Liver (tissue), 8 donors: ENCODE measurements at regions not wholly inside any gene's neighbourhood (a gene's known extent, or its start where the extent isn't known, plus 50 kb on each side); places are given as distances from the start of the nearest gene placed in this dataset.
A peak's percentile ranks its signal among the peaks of the same experiment; 100 is the strongest.

Experiments used
- DNase-seq: peaks from one replicate; pipeline ENCODE4 v3.0.0-alpha.2; 2017; ENCODE audit warnings: low spot score
- H3K27ac ChIP-seq, 2 donors: one replicate each; pipeline ENCODE4 v1.7.0; 2013; ENCODE audit warnings: inconsistent platforms in 2 of 2, low read length in 2 of 2, control low read depth in 1 of 2, low read depth in 1 of 2, mild to moderate bottlenecking in 1 of 2
- H3K27me3 ChIP-seq, 4 donors: one replicate each; pipeline versions ENCODE4 v1.6.1 to v1.7.0; 2013; ENCODE audit warnings: low read length in 3 of 4, inconsistent platforms in 1 of 4, mild to moderate bottlenecking in 1 of 4, moderate library complexity in 1 of 4; ENCODE audit not compliant: control insufficient read depth in 4 of 4, insufficient read depth in 4 of 4
- H3K36me3 ChIP-seq, 4 donors: one replicate each; pipeline versions ENCODE4 v1.6.1 to v1.7.0; 2013; ENCODE audit warnings: low read length in 3 of 4, mild to moderate bottlenecking in 3 of 4, low read depth in 1 of 4, moderate library complexity in 1 of 4; ENCODE audit not compliant: control insufficient read depth in 4 of 4, insufficient read depth in 3 of 4
- H3K4me1 ChIP-seq, 4 donors: one replicate each; pipeline versions ENCODE4 v1.6.1 to v1.7.0; 2013; ENCODE audit warnings: low read length in 3 of 4, mild to moderate bottlenecking in 3 of 4, moderate library complexity in 1 of 4; ENCODE audit not compliant: control insufficient read depth in 4 of 4, insufficient read depth in 4 of 4
- H3K4me3 ChIP-seq, 3 donors: one replicate each; pipeline versions ENCODE4 v1.6.1 to v1.7.0; 2013; ENCODE audit warnings: low read length in 3 of 3, control low read depth in 1 of 3, low read depth in 1 of 3, mild to moderate bottlenecking in 1 of 3
- H3K9ac ChIP-seq, 2 donors: one replicate each; pipeline ENCODE4 v1.7.0; 2013; ENCODE audit warnings: low read length in 2 of 2, mild to moderate bottlenecking in 2 of 2, moderate library complexity in 2 of 2, control low read depth in 1 of 2, low read depth in 1 of 2
- H3K9me3 ChIP-seq, 4 donors: one replicate each; pipeline versions ENCODE4 v1.6.1 to v1.7.0; 2013; ENCODE audit warnings: low read length in 3 of 4; ENCODE audit not compliant: control insufficient read depth in 4 of 4
- ATF3 ChIP-seq: IDR thresholded peaks from 2 replicates; pipeline ENCODE4 v1.6.1; 2016; ENCODE audit warnings: antibody characterized with exemption
- CTCF ChIP-seq: fragments of 150-350 bp; IDR thresholded peaks from 2 replicates; pipeline ENCODE4 v1.5.1; 2017; ENCODE audit warnings: improper control_type of control experiment, low read depth, low read length; ENCODE audit not compliant: missing input control
- EGR1 ChIP-seq, 2 donors: IDR thresholded peaks; 2 replicates each; pipeline ENCODE4 v1.6.1; 2016 to 2018; ENCODE audit warnings: antibody characterized with exemption in 2 of 2, low read depth in 2 of 2
- FOXA1 ChIP-seq: IDR thresholded peaks from 2 replicates; pipeline ENCODE4 v1.6.1; 2016; ENCODE audit warnings: antibody characterized with exemption
- FOXA2 ChIP-seq: IDR thresholded peaks from 2 replicates; pipeline ENCODE4 v1.6.1; 2016; ENCODE audit warnings: antibody characterized with exemption
- GABPA ChIP-seq, 2 donors: IDR thresholded peaks in 1 of 2; conservative IDR thresholded peaks in 1 of 2; 2 replicates each; pipeline ENCODE4 v1.6.1; 2016; ENCODE audit warnings: antibody characterized with exemption in 2 of 2, mild to moderate bottlenecking in 1 of 2, moderate library complexity in 1 of 2
- HNF4A ChIP-seq, 2 donors: conservative IDR thresholded peaks; 2 replicates each; pipeline ENCODE4 v1.6.1; 2016; ENCODE audit warnings: antibody characterized with exemption in 2 of 2, mild to moderate bottlenecking in 2 of 2
- HNF4G ChIP-seq: IDR thresholded peaks from 2 replicates; pipeline ENCODE4 v1.6.1; 2016; ENCODE audit warnings: antibody characterized with exemption
- JUND ChIP-seq, 2 donors: IDR thresholded peaks; 2 replicates each; pipeline ENCODE4 v1.6.1; 2016; ENCODE audit warnings: antibody characterized with exemption in 2 of 2
- MAX ChIP-seq: IDR thresholded peaks from 2 replicates; pipeline ENCODE4 v1.6.1; 2016; ENCODE audit warnings: antibody characterized with exemption
- NR2F2 ChIP-seq: IDR thresholded peaks from 2 replicates; pipeline ENCODE4 v1.6.1; 2016; ENCODE audit warnings: antibody characterized with exemption
- RAD21 ChIP-seq, 2 donors: IDR thresholded peaks; 2 replicates each; pipeline ENCODE4 v1.6.1; 2016; ENCODE audit warnings: antibody characterized with exemption in 2 of 2, mild to moderate bottlenecking in 2 of 2
- REST ChIP-seq: IDR thresholded peaks from 2 replicates; pipeline ENCODE4 v1.6.1; 2016; ENCODE audit warnings: antibody characterized with exemption, mild to moderate bottlenecking
- RXRA ChIP-seq, 2 donors: IDR thresholded peaks; 2 replicates each; pipeline ENCODE4 v1.6.1; 2017 to 2018; ENCODE audit warnings: antibody characterized with exemption in 2 of 2, mild to moderate bottlenecking in 1 of 2
- SP1 ChIP-seq: IDR thresholded peaks from 2 replicates; pipeline ENCODE4 v1.6.1; 2018; ENCODE audit warnings: antibody characterized with exemption, mild to moderate bottlenecking
- TAF1 ChIP-seq: conservative IDR thresholded peaks from 2 replicates; pipeline ENCODE4 v1.6.1; 2016; ENCODE audit warnings: antibody characterized with exemption, mild to moderate bottlenecking
- YY1 ChIP-seq: IDR thresholded peaks from 2 replicates; pipeline ENCODE4 v1.6.1; 2016; ENCODE audit warnings: antibody characterized with exemption, mild to moderate bottlenecking
- ZBTB33 ChIP-seq: IDR thresholded peaks from 2 replicates; pipeline ENCODE4 v1.6.1; 2016; ENCODE audit warnings: antibody characterized with exemption
- WGBS: extraction: QIAGEN DNeasy Blood & Tissue Kit; methylation state at CpG from one replicate; pipeline ENCODE4 v1.1.7; 2013; 5-methylcytosine and 5-hydroxymethylcytosine counted together
- donor health status: healthy.
- donor health status: healthy.
- donor health status: healthy.
- donor health status: healthy.
- donor health status: healthy.

- WGBS = 26% methylated on average over 8 of the region's 8 CpGs
These were observed 464.5 kb downstream of the KCNT2 start for GRCh38 chr1:196143602-196144342.

More at GRCh38 chr1:196143602-196144342, 464.5 kb downstream of the KCNT2 start:
- no peak overlapping the region for H3K27ac ChIP-seq
- no peak overlapping the region for H3K9ac ChIP-seq
- H3K9me3 ChIP-seq = no peaks in the 10 kb centered on the region
- TF ChIP-seq TAF1 (no peak), SP1 (peak; percentile 39), ATF3 (peak; percentile 78), JUND (IDR thresholded peaks at IDR 0.05) (peak; percentile 24 to 55), RAD21 (IDR thresholded peaks at IDR 0.05) (peak in 1 of 2 donors; percentile 41), GABPA (IDR thresholded peaks at IDR 0.05 in 1 of 2, conservative IDR thresholded peaks at IDR 0.05 in 1 of 2) (no peak), NR2F2 (no peak), RXRA (IDR thresholded peaks at IDR 0.05) (peak; percentile 52 to 57), ZBTB33 (no peak), FOXA2 (no peak), HNF4G (no peak), YY1 (peak; percentile 46), HNF4A (conservative IDR thresholded peaks at IDR 0.05) (peak; percentile 59 to 61), MAX (no peak), REST (no peak), FOXA1 (peak; percentile 6), CTCF (peak; percentile 30), EGR1 (IDR thresholded peaks at IDR 0.05; ENCODE audit: low read depth in 2 of 2) (no peak)
- H3K27me3 ChIP-seq = no peaks in the 10 kb centered on the region
- H3K4me1 ChIP-seq = peaks cover 0 to 9% (median 1%) of the 10 kb centered on the region in 4 donors
- H3K36me3 ChIP-seq = no peaks in the 10 kb centered on the region
- H3K4me3 ChIP-seq = no peak overlapping the region
- DNase-seq = no peak
